ENCODE measurements at regions not wholly inside any gene's neighbourhood (a gene's known extent, or its start where the extent isn't known, plus 50 kb on each side); places are given as distances from the start of the nearest gene placed in this dataset.

DNA sequence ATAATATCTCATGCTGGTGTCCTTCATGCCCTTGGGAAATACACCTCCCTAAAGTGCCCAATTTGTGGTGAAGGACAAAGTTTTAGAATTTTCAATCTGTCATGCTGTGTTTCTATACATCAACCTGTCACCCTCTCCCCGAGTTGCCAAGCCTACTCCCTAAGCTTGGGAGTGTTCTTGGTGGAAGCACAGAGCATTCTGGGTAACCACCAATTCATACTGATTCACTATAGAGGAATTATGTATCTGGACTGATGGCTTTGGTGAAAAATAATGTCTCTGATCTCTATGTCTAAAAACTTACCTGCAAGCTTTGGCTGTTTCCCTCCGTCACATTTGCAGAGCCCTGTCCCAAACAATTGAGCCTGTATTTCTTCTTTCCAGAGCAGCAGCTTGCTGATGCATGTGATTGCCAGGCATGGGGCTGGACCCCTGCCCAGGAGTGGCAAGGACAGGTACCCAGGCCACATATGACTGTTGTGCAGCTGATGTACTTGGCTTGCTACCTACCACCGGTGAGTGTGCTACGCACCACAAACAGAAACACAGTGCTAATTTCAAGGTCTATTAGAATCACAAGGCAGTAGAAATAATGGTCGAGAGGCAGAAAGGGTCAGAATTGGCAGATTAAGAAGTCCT lies 202.8 kb upstream of the CITED2 start:
- DNase-seq (ENCODE audit: low spot score) = no peak

DNA sequence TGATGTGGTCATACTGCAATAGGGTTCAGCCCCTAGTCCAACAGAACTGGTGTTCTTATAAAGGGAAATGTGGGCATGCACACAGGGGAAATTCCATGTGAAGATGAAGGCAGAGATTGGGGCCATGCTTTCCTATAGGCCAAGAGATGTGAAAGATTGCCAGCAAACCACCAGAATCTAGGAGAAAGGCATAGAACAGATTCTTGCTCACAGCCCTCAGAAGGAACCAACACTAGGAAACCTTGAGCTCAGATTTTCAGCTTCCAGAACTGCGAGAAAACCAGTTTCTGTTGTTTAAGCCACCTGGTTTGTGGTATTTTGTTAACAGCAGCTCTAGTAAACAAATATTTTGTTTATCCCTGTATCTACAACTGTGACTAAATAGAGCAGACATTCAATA lies 197.6 kb upstream of the CITED2 start:
- DNase-seq (ENCODE audit: low spot score) = no peak

DNA sequence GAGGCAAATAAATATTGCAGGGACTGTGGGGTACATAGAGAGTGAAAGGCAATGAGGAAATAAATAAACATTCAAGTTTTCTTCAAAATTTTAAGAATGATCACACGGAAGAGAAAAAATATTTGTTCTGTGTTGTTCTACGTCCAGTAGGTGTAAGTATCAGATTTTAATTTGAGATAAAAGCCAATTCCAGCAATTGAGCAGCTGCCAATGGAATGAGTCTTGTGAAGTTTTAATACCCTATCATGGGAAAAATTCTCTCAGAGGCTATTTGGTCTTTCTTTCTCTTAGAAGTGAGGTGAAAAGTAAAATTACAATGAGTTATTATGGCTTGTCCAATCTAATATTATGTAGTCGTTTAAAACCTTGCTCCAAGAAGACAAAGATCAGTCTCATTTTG lies 195.7 kb upstream of the CITED2 start:
- DNase-seq (ENCODE audit: low spot score) = no peak

DNA sequence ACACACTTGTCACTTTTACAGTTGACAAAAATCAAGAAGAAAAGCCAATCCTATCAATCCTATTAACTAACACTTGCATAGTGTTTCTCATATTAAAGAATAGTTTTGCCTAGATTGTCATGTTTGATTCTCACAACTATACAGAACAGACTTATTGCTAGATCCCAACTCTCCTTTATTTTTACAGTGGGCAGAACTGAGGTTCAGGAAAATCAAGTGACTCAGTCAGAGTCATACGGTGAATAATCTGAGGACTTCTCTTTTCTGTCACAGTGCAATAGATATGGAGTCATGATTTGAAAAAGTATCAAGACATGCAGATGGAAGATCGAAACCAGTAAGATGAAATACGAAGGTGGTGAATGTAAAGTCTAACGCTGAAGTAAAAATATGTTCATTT lies 195.1 kb upstream of the CITED2 start:
- no peak for DNase-seq (ENCODE audit: low spot score)

DNA sequence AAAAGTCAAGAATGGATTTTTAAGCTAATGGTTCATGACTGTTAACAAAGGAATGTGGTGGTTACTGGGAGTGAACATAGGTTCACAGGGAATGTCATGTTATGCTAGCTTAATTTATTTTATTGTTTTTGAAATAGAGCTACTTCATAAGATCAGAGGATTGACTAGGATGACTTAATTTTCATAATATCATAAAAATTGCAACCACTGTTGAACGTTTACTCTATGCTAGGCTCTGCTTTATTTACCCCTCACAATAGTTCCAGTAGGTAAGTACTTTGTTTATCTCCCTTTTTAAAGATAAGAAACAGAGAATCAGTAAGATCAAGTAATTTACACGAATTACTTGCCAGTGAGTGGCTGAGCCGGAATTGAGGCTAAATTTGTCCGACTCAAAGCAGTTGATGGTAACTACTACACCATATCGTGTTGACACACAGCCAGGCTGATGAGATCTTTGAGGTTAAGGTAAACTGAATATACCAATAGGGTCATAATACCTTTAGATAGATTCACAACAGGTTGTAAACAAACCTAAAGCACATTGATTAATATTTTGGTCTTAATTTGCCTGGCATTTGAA lies 194.6 kb upstream of the CITED2 start:
- no peak for DNase-seq (ENCODE audit: low spot score)

DNA sequence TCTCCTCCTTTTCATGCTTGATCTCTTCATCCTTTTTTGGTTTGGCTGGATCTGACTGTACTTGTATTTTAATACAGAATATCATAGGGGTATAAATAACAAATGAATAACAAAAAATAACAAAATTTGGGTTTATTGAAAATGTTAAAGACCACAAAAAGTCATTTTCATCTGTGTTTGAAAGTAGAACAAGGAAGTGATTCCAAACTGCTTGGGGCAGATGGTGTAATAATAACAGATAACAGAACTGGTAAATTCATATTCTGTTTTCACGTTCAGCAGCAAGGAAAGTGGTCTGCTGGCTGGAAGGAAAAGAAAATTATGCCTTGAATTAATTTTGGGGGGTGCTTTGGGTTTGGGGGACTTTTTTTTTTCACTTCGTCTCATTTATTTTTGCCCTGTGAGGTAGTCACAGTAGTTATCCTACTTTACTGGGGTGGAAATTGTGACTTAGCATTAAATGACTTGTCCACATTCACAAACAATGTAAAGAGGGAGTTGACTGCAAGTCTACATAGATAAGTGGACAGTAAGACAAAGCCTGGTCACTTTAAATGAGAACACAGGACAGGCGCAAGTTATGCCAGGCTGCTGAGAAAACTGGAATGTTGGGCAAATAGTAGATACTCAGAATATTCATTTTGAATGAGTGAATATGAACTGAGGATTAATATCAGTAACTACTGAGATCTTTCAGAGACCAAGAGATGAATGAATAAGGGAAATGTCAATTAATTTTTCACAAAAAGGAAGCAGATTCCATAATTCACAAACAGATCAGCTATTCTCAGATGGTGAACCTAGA lies 193.9 kb upstream of the CITED2 start:
- DNase-seq (ENCODE audit: low spot score) = no peak

DNA sequence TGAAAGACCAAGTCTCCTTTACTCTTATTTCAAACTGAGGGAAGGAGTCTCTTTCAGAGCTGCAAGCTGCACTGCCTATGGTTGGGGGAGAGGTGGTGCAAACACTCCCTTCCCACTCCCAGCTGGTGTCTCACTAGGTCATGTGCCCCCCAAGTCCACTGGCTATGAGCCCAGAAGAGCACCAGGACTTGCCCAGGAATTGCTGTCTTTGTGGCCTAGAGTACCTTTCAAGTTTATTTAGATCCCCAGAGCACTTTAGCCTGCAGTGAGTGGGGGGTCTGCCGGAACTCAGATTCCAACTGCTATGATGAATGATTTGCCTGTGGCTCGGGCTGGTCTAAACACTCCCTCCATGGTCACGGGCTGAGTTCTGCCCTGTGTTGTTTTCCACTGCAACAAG lies 192.6 kb upstream of the CITED2 start:
- DNase-seq (ENCODE audit: low spot score) = no peak

DNA sequence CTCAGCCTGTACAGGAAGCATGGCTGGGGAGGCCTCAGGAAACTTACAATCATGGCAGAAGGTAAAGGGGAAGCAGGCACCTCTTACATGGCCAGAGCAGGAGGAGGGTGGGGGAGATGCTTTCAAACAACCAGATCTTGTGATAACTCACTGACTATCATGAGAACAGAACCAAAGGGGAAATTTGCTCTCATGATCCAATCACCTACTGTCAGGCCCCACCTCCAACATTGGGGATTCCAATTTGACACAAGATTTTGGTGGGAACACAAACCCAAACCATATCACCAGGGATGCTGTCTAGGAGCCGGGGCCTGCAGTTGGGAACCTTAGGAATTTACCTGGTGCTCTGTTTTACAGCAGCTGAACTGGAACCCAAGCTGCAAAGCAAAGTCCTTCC lies 191.1 kb upstream of the CITED2 start:
- DNase-seq (ENCODE audit: low spot score) = no peak

DNA sequence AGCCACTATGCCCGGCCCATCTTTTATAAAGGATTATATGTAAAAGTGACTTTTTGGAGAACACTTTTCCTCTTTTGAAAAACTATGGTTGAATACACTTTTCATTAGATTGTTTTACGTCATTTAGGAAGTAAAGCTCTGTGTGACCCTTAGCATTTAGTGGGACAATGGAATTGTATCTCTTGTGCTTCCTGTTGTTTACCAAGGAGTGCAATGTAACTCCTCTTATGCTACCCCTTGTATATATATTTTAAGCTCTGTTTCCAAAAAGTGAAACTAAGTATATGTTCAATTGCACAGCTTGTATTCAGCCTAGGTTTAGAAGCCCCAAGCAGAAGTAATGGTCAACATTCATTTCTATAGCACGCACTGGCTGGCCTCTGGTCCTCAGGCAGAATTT lies 183.1 kb upstream of the CITED2 start:
- DNase-seq (ENCODE audit: low spot score) = no peak

DNA sequence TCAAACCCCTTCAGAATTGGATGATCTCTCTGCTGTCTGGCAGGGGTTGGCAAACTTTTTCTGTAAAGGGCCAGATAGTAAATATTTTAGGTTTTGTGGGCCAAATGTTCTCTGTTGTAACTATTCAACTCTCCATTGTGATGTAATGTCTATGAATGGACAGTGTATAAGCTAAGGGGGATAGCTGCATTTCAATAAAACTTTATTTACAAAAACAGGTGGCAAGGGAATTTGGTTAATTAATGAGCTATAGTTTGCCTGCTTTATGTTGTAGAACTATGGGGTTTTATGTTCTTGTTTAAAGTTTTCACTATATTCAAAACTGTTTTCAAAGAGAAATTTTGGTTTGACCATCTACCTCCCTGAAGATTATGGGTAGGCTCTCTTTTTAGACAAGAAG lies 182.1 kb upstream of the CITED2 start:
- no peak for DNase-seq (ENCODE audit: low spot score)

DNA sequence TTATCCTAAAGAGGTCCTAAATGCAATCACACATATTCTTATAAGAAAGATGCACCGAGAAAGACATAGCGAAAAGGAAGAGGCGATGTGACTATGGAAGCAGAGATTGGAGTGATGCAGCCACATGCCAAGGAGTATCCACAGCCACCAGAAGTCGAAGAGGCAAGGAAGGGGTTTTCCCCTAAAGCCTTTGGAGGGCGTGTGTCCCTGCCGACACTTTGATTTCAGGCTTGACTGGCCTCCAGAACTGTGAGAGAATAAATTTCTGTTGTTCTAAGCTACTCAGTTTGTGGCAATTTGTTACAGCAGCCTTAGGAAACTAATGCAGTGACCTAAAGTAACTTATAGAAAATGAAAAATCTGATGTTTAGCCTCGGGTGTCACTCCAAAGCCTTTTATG lies 179.5 kb upstream of the CITED2 start:
- no peak for DNase-seq (ENCODE audit: low spot score)

DNA sequence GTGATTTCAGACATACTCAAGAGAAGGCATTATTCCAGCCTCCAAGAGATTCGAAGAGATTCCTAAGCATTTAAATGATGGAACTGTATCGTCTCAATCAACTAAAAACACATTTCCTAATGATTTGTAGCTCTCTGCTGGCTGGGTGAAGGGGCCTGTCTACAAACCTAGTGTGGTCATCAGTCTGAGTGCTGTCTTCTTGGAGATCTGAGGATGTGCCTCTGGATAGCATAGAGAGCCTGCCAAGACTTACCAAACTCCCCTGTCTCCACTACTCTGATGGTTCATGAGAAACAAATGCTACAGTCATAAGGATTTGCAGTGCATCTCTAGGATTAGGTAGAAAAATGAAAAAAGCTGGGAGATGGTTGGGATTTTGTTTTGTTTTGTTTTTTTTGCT lies 176.9 kb upstream of the CITED2 start:
- DNase-seq (ENCODE audit: low spot score) = no peak

DNA sequence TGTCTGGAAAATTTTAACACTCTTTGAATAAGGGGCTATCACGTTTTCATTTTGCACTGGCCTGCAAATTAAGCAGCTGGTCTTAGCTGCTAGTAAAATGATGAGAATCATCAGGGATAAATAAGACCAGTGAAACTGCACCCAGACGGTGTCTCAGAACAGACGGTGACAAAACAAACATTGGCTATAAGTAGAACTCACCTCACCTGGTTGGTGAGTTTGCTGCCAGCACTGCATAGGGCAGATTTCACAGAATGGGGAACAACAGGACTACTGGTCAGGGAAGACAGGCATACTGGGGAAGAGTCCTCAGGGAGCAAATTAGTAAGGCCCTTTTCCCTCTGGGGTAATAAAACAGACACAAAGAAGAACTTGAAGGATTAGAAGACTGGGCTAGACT lies 175.9 kb upstream of the CITED2 start:
- DNase-seq (ENCODE audit: low spot score) = no peak

DNA sequence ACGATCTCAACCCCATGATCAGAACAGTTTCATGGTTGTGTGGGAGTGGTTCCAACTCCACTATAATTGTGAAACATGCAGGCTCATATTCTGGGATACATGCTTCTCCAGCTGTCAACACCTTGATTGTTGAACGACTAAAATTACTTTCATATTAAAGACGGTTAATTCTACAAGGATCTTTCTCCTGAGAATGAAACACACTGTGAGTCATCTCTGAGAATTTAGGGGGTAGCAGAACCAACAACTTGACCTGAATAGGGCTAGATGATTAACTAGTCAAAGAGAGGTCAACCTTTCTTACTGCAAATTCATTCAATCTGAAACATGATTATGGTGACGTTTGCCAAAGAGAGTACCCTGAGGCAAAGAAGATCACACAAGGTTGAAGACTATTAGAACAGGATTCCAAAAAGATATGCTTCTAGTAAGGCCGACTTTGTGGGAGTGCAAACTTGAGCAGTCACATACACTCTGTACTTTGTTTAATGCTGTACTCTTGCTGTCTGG lies 175.2 kb upstream of the CITED2 start:
- DNase-seq (ENCODE audit: low spot score) = no peak

DNA sequence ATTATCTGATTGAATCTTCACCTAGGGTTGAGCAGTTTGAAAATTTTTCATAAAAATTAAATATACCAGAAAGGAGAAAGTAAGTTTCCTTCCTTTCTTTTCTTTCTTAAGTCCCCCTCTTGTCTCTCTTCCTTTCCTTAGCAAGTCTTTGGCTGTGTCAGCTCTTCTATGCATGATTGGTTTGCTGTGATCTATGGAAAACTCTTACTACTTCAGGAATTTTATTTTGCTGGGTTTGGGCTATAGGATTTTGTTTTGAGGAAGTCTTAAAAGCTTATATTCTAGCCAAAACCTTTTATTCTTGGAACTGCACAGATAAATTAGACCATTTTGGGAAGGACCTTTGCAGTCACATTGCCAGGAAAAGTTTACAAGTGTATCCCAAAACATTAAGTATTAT lies 173.4 kb upstream of the CITED2 start:
- no peak for DNase-seq (ENCODE audit: low spot score)

DNA sequence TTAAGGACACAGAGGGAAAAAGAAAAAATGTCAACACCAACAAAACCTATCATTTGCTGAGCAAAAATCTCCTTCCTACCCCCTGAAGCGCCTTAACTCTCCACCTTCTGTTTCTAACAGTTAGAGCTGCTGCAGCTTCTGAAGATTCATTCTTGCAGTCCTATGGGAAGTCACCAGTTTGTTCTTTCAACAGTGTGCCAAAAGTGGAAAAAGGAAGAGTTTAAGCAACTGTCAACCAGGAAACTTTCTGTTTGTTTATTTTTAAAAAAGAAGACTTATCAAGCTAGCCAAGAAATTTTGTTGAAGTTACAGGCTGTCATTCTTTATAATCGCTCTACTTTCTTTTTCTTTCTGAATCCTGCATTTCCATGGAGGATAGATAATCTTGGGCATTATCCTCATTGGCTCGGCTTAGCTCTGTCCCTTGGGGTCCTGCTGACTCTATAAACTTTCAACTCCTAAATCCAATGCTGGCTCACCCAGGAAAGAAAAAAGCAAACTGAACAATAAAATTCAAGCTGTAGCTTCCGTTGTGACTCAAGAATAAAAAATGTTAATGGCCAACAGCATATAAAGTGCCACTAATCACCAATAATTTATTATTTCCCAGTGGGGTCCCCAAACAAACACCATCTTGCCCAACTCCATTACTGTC lies 172.8 kb upstream of the CITED2 start:
- DNase-seq (ENCODE audit: low spot score) = peak; percentile 11

DNA sequence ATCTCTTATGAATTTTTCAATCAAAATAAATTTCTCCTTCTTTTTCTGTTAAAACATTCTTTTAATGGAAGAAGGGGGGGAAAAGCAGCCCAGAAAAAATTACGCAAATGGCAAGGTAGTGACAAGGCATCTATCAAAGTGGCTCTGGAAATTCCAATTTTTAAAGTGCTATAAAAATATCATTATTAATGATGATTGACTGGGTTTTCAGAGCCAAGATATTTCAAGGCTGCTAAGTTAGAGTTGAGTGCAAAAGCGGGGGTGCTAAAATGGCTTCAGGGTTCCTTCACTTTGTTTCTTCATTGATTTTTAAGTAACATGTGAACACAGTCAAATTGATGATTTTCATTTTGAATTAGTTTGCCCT lies 171.6 kb upstream of the CITED2 start:
- no peak for DNase-seq (ENCODE audit: low spot score)

DNA sequence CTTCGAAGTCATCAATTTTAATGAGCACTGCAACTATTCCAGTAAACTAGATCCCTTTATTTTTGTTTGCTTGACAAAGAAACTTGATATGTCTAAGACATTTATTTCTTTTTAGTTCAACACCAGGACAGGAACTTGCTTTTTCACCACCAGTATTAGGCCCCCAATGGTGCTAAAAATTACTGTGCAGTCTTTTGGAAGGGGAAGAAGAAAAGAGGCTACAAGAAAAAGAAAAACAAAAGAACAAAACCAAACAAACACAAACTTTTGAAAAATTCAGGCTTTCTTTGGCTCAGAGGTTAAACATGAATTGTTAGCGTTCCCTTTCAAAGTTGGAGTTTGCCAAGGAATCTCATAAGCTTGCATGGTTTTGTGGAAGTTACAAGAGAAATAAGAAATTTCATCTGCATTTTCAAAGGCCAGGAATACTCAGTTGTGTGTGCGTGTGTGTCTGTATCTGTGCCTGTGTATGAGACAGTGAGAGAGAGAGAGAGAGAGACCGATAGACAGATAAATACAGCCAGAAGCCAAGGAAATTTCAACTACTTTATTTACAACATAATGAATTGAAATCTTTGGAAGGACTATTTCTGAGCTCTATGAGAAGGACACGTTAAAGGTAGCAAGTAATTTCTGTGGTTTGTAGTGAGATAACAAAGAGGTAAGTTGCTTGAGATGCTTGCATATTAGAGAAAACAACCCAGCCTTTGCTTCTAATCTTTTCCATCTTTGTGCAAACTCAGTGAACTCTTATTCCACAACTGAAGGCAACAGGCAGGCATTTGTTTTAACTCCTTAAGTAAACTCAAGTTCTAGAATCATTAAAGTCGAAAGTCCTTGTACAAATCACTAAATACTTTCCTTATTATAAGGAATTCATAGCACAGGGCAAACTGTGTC lies 171.0 kb upstream of the CITED2 start:
- DNase-seq (ENCODE audit: low spot score) = no peak

DNA sequence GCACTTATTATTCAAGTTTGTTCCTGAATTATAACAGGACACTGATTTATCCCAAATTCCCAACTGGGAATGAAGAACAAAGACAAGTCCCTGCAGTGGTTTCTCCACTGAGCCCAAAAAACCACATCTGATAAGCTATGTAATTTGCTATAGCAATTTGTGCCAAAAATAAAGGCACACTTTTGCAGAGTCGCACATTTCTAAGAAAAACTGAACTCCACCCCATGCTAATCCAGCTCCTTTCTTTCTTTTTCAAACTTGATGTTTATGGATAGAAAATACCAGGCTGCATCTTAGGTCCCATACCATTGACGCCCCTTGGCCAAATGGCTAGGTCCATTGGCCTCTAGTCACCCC lies 170.2 kb upstream of the CITED2 start:
- no peak for DNase-seq (ENCODE audit: low spot score)

DNA sequence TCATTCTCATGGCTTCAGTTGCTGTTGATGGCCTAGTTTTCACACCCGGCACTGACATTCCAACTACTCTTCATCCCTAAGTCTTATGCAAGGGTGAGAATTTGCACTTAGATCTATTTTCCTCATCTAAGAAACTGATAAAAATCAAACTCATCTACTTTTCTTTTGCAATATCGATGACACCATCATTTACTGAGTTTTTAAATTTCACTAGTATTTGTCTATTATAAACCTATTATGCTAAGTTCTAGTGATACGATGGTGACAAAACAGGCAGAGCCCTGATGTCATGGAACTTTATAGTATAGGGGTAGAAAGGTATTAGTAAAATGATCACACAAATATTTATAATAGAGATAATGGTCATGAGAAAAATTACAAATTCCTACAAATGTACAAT lies 167.9 kb upstream of the CITED2 start:
- DNase-seq (ENCODE audit: low spot score) = no peak

DNA sequence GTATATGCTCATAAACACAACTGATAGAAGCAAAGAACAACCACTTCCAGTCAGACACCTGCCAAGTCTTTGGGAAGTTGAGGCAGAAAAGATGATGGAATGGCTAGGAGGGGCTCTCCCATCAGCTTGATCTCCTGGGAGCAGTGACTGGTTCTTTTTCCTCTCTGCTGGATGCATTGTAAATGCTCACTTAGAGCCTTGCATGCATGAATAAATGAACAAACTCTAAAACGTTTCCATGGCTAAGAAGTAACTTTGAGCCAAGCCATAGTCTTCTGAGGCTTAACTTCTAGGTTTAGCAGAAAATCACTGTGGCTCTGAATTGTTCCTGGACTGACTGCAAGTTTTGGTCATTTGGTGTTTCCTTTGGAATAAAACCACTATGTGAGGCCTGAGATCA lies 166.4 kb upstream of the CITED2 start:
- DNase-seq (ENCODE audit: low spot score) = no peak

DNA sequence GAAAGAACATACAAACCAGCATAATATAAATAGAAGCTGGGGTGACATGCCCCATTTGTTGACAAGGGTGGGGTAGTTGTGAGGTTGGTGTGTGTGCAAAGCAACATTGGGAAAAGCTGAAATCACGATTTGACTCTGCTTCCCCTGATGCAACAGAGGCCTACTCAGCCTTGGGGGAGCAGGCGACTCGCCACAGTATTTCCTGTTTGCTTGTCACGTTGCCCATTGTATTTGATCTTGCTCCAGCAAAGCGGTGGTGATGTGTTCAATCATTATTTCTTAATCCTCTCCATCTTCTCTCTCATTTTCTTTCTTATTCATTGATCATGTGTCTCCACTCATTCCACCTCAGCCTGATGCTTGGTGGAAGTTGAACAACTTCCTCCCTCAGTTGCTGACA lies 165.8 kb upstream of the CITED2 start:
- no peak for DNase-seq (ENCODE audit: low spot score)
